ENCODE measurements at regions not wholly inside any gene's neighbourhood (a gene's known extent, or its start where the extent isn't known, plus 50 kb on each side); places are given as distances from the start of the nearest gene placed in this dataset.

DNA sequence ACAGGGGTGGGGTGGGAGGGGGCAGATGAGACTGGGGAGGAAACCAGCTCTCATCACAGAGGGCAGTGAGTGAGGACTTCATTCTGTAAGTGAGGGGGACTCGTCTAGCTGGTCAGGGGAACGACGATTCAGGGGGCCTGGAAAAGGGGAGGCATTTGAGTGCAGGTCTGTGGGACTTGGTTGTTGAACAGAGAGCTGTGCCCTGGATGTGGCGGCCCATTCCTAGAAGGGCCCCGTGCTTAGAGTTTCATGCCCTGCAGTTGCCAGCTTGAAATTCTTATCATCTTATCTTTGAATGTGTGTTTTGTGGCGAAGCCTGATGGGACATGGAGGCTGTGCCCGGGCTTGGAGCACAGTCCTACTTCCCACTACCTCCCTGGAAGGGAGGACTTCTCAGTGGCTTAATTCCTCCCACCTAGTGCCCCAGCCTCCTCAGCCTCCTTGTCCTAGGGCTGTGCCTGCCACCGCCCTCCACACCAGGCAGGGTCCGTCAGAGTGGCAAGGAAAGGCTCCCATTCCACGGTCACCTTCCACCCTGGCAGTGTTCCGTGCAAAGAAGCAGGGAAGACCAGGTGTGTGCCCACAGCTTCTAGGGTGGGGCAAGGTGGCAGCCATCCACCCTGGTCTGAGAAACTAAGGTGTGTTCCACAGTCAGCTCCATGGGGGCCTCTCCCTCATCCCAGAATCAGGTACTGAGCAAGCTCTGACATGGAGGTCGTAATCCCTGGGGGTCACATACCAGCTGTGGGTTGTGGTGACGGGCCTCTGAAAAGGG is 59.7 kb upstream of the LMO1 start:
- TF ChIP-seq, protein P1, sequence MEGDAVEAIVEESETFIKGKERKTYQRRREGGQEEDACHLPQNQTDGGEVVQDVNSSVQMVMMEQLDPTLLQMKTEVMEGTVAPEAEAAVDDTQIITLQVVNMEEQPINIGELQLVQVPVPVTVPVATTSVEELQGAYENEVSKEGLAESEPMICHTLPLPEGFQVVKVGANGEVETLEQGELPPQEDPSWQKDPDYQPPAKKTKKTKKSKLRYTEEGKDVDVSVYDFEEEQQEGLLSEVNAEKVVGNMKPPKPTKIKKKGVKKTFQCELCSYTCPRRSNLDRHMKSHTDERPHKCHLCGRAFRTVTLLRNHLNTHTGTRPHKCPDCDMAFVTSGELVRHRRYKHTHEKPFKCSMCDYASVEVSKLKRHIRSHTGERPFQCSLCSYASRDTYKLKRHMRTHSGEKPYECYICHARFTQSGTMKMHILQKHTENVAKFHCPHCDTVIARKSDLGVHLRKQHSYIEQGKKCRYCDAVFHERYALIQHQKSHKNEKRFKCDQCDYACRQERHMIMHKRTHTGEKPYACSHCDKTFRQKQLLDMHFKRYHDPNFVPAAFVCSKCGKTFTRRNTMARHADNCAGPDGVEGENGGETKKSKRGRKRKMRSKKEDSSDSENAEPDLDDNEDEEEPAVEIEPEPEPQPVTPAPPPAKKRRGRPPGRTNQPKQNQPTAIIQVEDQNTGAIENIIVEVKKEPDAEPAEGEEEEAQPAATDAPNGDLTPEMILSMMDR (conservative IDR thresholded peaks at IDR 0.05; ENCODE audit: low read length): no peak
- TF ChIP-seq EZH2phosphoT487 (IDR thresholded peaks at IDR 0.05; ENCODE audit: borderline replicate concordance): no peak

Measured in Loucy (cell line).